ENCODE measurements at regions not wholly inside any gene's neighbourhood (a gene's known extent, or its start where the extent isn't known, plus 50 kb on each side); places are given as distances from the start of the nearest gene placed in this dataset.

- no peak for TF ChIP-seq CTCF (IDR thresholded peaks at IDR 0.05)
- no peak for TF ChIP-seq POLR2A (IDR thresholded peaks at IDR 0.05)
Observed at GRCh38 chr6:95503568-95503967, 73.8 kb upstream of the MANEA start.

Data from heart left ventricle (tissue), 13 donors.